ENCODE measurements at regions not wholly inside any gene's neighbourhood (a gene's known extent, or its start where the extent isn't known, plus 50 kb on each side); places are given as distances from the start of the nearest gene placed in this dataset.
"Not testable (repeated sequence)": the region's sequence is repeated elsewhere in the genome, so short reads cannot be mapped to it uniquely, and the experiment has no call there.

GRCh38 chr22:49683032-49683431, 144.6 kb downstream of the BRD1 start:
- no peak overlapping the region for H3K18ac ChIP-seq (ENCODE audit: low read depth, low read length)
- DNase-seq: no peak
- CTCF ChIA-PET: no interaction called here
- H4K91ac ChIP-seq (ENCODE audit: insufficient read depth, low read depth, low read length): no peak overlapping the region
- H3K9me3 ChIP-seq (ENCODE audit: control insufficient read depth, insufficient read depth, low read length): peaks cover 2% of the 10 kb centered on the region; the same call in 1 of the 2 replicates
- H3K79me1 ChIP-seq (ENCODE audit: low read depth in 1 of 2, low read length in 2 of 2): no peaks in the 10 kb centered on the region
- no peaks in the 10 kb centered on the region for H3K36me3 ChIP-seq (ENCODE audit: control insufficient read depth, insufficient read depth, low read length)
- H2BK120ac ChIP-seq (ENCODE audit: low read depth, low read length): no peak overlapping the region
- no peak overlapping the region for H3K14ac ChIP-seq (replicated peaks; ENCODE audit: low read depth, low read length)
- no peak overlapping the region for H3K4me3 ChIP-seq (ENCODE audit: insufficient read depth, low read depth, low read length)
- no peak overlapping the region for H2BK20ac ChIP-seq (ENCODE audit: low read depth, low read length)
- no peak overlapping the region for H3K23ac ChIP-seq (ENCODE audit: low read depth, low read length)
- H3K9ac ChIP-seq (ENCODE audit: low read depth, low read length): no peak overlapping the region
- dilution Hi-C loops (cut with HindIII; ENCODE audit: low sequenced_read_pairs, unreplicated experiment) (no loop called here), in situ Hi-C loops (cut with MboI; ENCODE audit: low sequenced_read_pairs) (no loop called here), intact Hi-C loops (cut with micrococcal nuclease) (no loop called here)
- no peak overlapping the region for H3K4ac ChIP-seq (ENCODE audit: low read depth, low read length)
- H2AFZ ChIP-seq (replicated peaks; ENCODE audit: low read length, poor library complexity): no peak overlapping the region
- H4K20me1 ChIP-seq (ENCODE audit: insufficient read depth, low read length): no peaks in the 10 kb centered on the region
- H2AK5ac ChIP-seq (ENCODE audit: low read depth, low read length): no peak overlapping the region
- H2BK5ac ChIP-seq (ENCODE audit: low read depth, low read length, poor library complexity, severe bottlenecking): no peak overlapping the region
- no peaks in the 10 kb centered on the region for H3K9me1 ChIP-seq (ENCODE audit: insufficient read depth, low read length)
- H4K8ac ChIP-seq (ENCODE audit: low read depth in 2 of 2, low read length in 2 of 2): no peak overlapping the region
- ATAC-seq (ENCODE audit: low read depth): no peak
- POLR2A ChIA-PET (ENCODE audit: unreplicated experiment): no interaction called here
- H3K4me1 ChIP-seq (ENCODE audit: control insufficient read depth, insufficient read depth, low read length): no peaks in the 10 kb centered on the region
- no peak overlapping the region for H3K27ac ChIP-seq (ENCODE audit: insufficient read depth, low read length)
- no peak overlapping the region for H3K56ac ChIP-seq (ENCODE audit: extremely low read depth, insufficient read depth, low read length)
- H2AK9ac ChIP-seq (replicated peaks; ENCODE audit: low read depth, low read length, poor library complexity): no peak overlapping the region
- BruUV-seq (replicated peaks): no TSS peak
- H4K5ac ChIP-seq (ENCODE audit: low read depth, low read length): no peak overlapping the region
- H2BK15ac ChIP-seq (ENCODE audit: low read depth, low read length): no peak overlapping the region
- no peaks in the 10 kb centered on the region for H3K27me3 ChIP-seq (ENCODE audit: control insufficient read depth, insufficient read depth, low read length)
- TF ChIP-seq MAFK (IDR thresholded peaks at IDR 0.05; ENCODE audit: low read depth, low read length) (no peak), CEBPB (IDR thresholded peaks at IDR 0.05; ENCODE audit: low read depth, low read length) (no peak), RAD21 (IDR thresholded peaks at IDR 0.05; ENCODE audit: low read length) (no peak)
- no peak overlapping the region for H3K4me2 ChIP-seq (ENCODE audit: low read depth, low read length)
- no CpG with 5 or more reads among the region's 3 CpGs for WGBS, 2 experiments (ENCODE audit: extremely low coverage in 2 of 2, insufficient read length in 1 of 2)

- H2AFZ ChIP-seq (replicated peaks; ENCODE audit: low read length, poor library complexity); ATAC-seq (ENCODE audit: low read depth); H3K4ac ChIP-seq (ENCODE audit: low read depth, low read length); H2BK20ac ChIP-seq (ENCODE audit: low read depth, low read length); BruUV-seq (replicated peaks); dilution Hi-C loops (cut with HindIII; ENCODE audit: low sequenced_read_pairs, unreplicated experiment); H3K9ac ChIP-seq (ENCODE audit: low read depth, low read length); H3K9me3 ChIP-seq (ENCODE audit: control insufficient read depth, insufficient read depth, low read length); H2BK15ac ChIP-seq (ENCODE audit: low read depth, low read length); H3K36me3 ChIP-seq (ENCODE audit: control insufficient read depth, insufficient read depth, low read length); H2AK9ac ChIP-seq (replicated peaks; ENCODE audit: low read depth, low read length, poor library complexity); H2BK5ac ChIP-seq (ENCODE audit: low read depth, low read length, poor library complexity, severe bottlenecking); H3K79me1 ChIP-seq (ENCODE audit: low read depth in 1 of 2, low read length in 2 of 2); H3K18ac ChIP-seq (ENCODE audit: low read depth, low read length); DNase-seq; H3K27me3 ChIP-seq (ENCODE audit: control insufficient read depth, insufficient read depth, low read length); in situ Hi-C loops (cut with MboI; ENCODE audit: low sequenced_read_pairs); H3K4me2 ChIP-seq (ENCODE audit: low read depth, low read length); H3K9me1 ChIP-seq (ENCODE audit: insufficient read depth, low read length); POLR2A ChIA-PET (ENCODE audit: unreplicated experiment); H3K4me1 ChIP-seq (ENCODE audit: control insufficient read depth, insufficient read depth, low read length); H4K91ac ChIP-seq (ENCODE audit: insufficient read depth, low read depth, low read length); H3K27ac ChIP-seq (ENCODE audit: insufficient read depth, low read length); CTCF ChIA-PET; H3K14ac ChIP-seq (replicated peaks; ENCODE audit: low read depth, low read length); intact Hi-C loops (cut with micrococcal nuclease); H4K8ac ChIP-seq (ENCODE audit: low read depth in 2 of 2, low read length in 2 of 2); H3K23ac ChIP-seq (ENCODE audit: low read depth, low read length); H3K56ac ChIP-seq (ENCODE audit: extremely low read depth, insufficient read depth, low read length); H4K5ac ChIP-seq (ENCODE audit: low read depth, low read length); H2BK120ac ChIP-seq (ENCODE audit: low read depth, low read length); H3K4me3 ChIP-seq (ENCODE audit: insufficient read depth, low read depth, low read length); H2AK5ac ChIP-seq (ENCODE audit: low read depth, low read length); H4K20me1 ChIP-seq (ENCODE audit: insufficient read depth, low read length): not testable (repeated sequence)
- WGBS, 2 experiments (ENCODE audit: extremely low coverage in 2 of 2, insufficient read length in 1 of 2): 60% methylated on average over 2 of the region's 6 CpGs; no CpG with 5 or more reads in 1 of the 2 experiments
These were observed 146.9 kb downstream of the BRD1 start for GRCh38 chr22:49680819-49681218.

All from IMR-90 (cell line).